ENCODE measurements at regions not wholly inside any gene's neighbourhood (a gene's known extent, or its start where the extent isn't known, plus 50 kb on each side); places are given as distances from the start of the nearest gene placed in this dataset.

- TF ChIP-seq CTCF (IDR thresholded peaks at IDR 0.05; ENCODE audit: low read depth, low read length, missing input control) (no peak), NR2F2 (IDR thresholded peaks at IDR 0.05) (no peak), HNF4A (conservative IDR thresholded peaks at IDR 0.05) (no peak), REST (IDR thresholded peaks at IDR 0.05) (no peak)
Observed at GRCh38 chr12:75865315-75865714, 166.3 kb downstream of the PHLDA1 start.

Measured in liver (tissue), 3 donors.